Small intestine (tissue), 7 donors: ENCODE measurements at regions not wholly inside any gene's neighbourhood (a gene's known extent, or its start where the extent isn't known, plus 50 kb on each side); places are given as distances from the start of the nearest gene placed in this dataset.
A peak's percentile ranks its signal among the peaks of the same experiment; 100 is the strongest.

ENCODE experiments used
- DNase-seq, 2 donors: peaks; one replicate each; pipeline versions ENCODE4 v3.0.0 to v3.0.0-alpha.2; 2013
- FAIRE-seq: peaks from 2 replicates; lab custom pipeline; 2012; peaks lifted over from hg19 to GRCh38; lab: Jason Lieb, UNC
- H3K27ac ChIP-seq, 3 donors: one replicate each; pipeline ENCODE4 v1.5.1; 2013; ENCODE audit warnings: low read length in 2 of 3, mild to moderate bottlenecking in 2 of 3, control low read depth in 1 of 3, inconsistent platforms in 1 of 3, low read depth in 1 of 3, moderate library complexity in 1 of 3
- H3K27me3 ChIP-seq, 3 donors: one replicate each; pipeline ENCODE4 v1.6.1; 2013; ENCODE audit warnings: low read length in 3 of 3, inconsistent platforms in 1 of 3; ENCODE audit not compliant: control insufficient read depth in 3 of 3, insufficient read depth in 3 of 3
- H3K36me3 ChIP-seq, 3 donors: one replicate each; pipeline ENCODE4 v1.6.1; 2013; ENCODE audit warnings: low read length in 3 of 3, inconsistent platforms in 1 of 3, low read depth in 1 of 3, mild to moderate bottlenecking in 1 of 3, moderate library complexity in 1 of 3; ENCODE audit not compliant: control insufficient read depth in 3 of 3, insufficient read depth in 2 of 3
- H3K4me1 ChIP-seq, 3 donors: one replicate each; pipeline ENCODE4 v1.6.1; 2013; ENCODE audit warnings: low read length in 2 of 3, inconsistent platforms in 1 of 3, low read depth in 1 of 3, mild to moderate bottlenecking in 1 of 3, moderate library complexity in 1 of 3; ENCODE audit not compliant: control insufficient read depth in 3 of 3, insufficient read depth in 2 of 3
- H3K4me3 ChIP-seq, 3 donors: one replicate each; pipeline ENCODE4 v1.5.1; 2013; ENCODE audit warnings: low read length in 3 of 3, control low read depth in 1 of 3, inconsistent platforms in 1 of 3, low read depth in 1 of 3, mild to moderate bottlenecking in 1 of 3, moderate library complexity in 1 of 3
- H3K9me3 ChIP-seq, 2 donors: one replicate each; pipeline ENCODE4 v1.6.1; 2013; ENCODE audit warnings: low read depth in 1 of 2, low read length in 1 of 2; ENCODE audit not compliant: control insufficient read depth in 2 of 2, insufficient read depth in 1 of 2
- WGBS, 3 donors: extraction: QIAGEN DNeasy Blood & Tissue Kit; methylation state at CpG; one replicate each; pipeline ENCODE4 v1.1.7; 2013; 5-methylcytosine and 5-hydroxymethylcytosine counted together
- donor health status: healthy with polysubstance abuse.
- donor health status: control.
- donor health status: control.
- donor health status: Bipolar disorder and iron deficiency.
- donor health status: healthy.

GRCh38 chr6:4460586-4461475 lies 315.4 kb upstream of the CDYL start:
- Histone ChIP-seq H3K36me3 (no peaks in the 10 kb centered on the region), H3K9me3 (peaks cover 0 to 14% of the 10 kb centered on the region in 2 donors), H3K4me3 (no peak overlapping the region), H3K27ac (no peak overlapping the region), H3K4me1 (no peaks in the 10 kb centered on the region), H3K27me3 (peaks cover 0 to 5% (median 5%) of the 10 kb centered on the region in 3 donors)
- FAIRE-seq: no peak
- 65 to 69% (median 67%) methylated on average over 21 of the region's 21 CpGs for WGBS, 3 donors
- DNase-seq: no peak

DNA sequence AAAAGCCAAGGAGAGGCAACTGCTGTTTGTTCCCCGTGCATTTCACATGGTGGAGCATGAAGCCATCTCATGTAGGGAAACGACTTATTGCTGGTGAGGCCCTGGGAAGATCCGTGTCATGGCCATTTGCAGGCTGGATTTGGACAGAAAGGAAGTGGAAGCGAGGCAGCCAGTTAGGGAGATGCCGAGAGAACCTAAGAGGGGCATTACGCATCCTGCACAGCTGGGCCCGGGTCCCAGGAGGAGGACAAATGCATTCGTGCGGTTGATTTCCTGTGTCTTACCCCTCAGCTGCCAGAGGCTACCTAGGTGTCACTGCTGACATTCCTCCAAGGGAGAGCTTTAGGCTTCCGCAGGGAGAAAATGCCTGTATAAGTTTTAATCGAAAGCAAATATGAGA lies 316.2 kb upstream of the CDYL start:
- Histone ChIP-seq H3K9me3 (peaks cover 0 to 19% of the 10 kb centered on the region in 2 donors), H3K27me3 (peaks cover 0 to 5% (median 3%) of the 10 kb centered on the region in 3 donors), H3K4me1 (no peaks in the 10 kb centered on the region), H3K4me3 (no peak overlapping the region), H3K36me3 (no peaks in the 10 kb centered on the region), H3K27ac (peak overlapping the region in 1 of 3 donors; percentile 39)
- FAIRE-seq (no peak), DNase-seq (no peak)
- WGBS, 3 donors: 83 to 92% (median 84%) methylated on average over 11 of the region's 11 CpGs

DNA sequence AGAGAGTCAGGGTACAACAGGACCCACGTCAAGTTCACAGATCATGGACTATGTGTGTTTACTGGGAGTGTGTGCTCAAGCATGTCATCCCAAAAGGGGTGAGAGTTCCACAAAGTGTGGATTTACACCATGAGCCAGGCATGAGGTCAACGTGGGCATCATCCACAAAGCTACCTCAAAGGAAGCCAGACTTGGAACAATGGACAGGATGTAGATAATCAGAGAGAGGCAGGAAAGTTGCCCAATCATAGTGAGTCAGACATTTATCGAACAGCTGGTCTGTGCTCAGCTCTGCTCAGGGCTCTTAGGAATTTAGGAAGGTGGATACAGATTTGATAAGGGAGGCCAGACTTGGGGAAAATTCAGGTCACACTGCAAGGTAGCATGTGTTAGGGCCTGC lies 317.2 kb upstream of the CDYL start:
- DNase-seq (peak in 1 of 2 donors; percentile 9), FAIRE-seq (no peak)
- Histone ChIP-seq H3K4me3 (no peak overlapping the region), H3K36me3 (no peaks in the 10 kb centered on the region), H3K27ac (peak overlapping the region in 1 of 3 donors; percentile 24), H3K9me3 (peaks cover 0 to 19% of the 10 kb centered on the region in 2 donors), H3K27me3 (peaks cover 0 to 4% (median 3%) of the 10 kb centered on the region in 3 donors), H3K4me1 (no peaks in the 10 kb centered on the region)
- WGBS, 3 donors: 30 to 61% (median 36%) methylated on average over 3 of the region's 3 CpGs

DNA sequence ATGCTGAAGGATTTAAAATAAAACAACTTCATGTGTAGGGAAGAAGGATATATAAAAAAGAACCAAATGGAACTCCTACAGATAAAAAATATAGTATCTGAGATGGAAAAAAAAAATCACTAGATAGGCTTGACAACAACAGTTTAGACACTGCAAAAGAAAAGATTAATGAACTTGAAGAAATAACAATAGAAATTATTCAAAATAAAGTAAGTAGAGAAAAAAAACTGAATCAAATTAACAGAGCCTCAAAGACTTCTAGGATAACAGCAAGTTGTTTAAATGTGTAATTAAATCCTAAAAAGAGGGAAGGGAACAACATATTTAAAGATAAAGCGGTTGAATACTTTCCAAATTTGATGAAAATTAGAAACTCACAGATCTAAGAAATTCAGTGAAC lies 316.3 kb upstream of the ECI2 start:
- Histone ChIP-seq H3K9me3 (peaks cover 0 to 14% of the 10 kb centered on the region in 2 donors), H3K36me3 (no peaks in the 10 kb centered on the region), H3K27me3 (no peaks in the 10 kb centered on the region), H3K4me3 (no peak overlapping the region), H3K4me1 (no peaks in the 10 kb centered on the region), H3K27ac (no peak overlapping the region)
- WGBS, 3 donors: 76 to 91% (median 79%) methylated on average over 1 of the region's 1 CpG
- FAIRE-seq: no peak
- DNase-seq: no peak

DNA sequence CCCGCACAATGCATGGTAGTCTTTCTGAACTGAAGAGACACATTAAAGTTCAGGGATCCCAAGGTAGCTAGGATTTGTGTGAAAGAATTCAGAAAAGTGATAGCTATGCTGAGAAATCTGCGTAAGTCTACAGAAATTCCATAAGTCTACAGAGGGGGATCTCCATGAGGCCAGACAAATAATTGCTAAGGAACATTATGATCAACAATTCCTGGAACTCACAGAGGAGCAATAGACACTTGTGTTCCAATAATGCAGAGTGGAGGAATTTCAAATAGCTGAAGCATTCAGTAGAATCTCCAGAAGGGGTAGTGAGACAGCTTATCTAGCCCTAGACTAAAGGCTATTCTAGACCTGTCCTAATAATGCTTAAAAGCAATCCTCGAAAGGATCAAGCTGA lies 315.7 kb upstream of the ECI2 start:
- DNase-seq (no peak), FAIRE-seq (no peak)
- Histone ChIP-seq H3K4me1 (no peaks in the 10 kb centered on the region), H3K27ac (no peak overlapping the region), H3K4me3 (no peak overlapping the region), H3K9me3 (peaks cover 0 to 8% of the 10 kb centered on the region in 2 donors), H3K36me3 (no peaks in the 10 kb centered on the region), H3K27me3 (no peaks in the 10 kb centered on the region)
- 85 to 88% (median 87%) methylated on average over 3 of the region's 3 CpGs for WGBS, 3 donors

DNA sequence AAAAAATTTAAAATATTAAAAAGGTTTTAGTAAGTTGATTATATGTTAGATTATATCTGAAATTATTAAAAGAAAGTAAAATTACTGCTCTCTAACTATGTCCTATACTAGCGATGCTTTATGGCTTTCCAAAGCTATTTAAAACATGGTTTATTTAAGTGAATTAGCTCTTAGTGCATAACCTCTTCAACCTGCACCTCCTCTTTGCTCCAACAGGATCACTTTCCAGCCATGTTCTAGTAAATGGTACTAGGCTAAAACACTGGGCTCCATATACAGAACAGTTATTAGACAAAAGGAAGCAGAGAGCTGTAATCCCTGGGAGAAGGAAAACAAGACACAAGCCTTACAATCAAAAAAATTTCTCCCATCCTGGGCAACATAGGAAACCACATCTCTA lies 314.9 kb upstream of the ECI2 start:
- Histone ChIP-seq H3K36me3 (no peaks in the 10 kb centered on the region), H3K4me1 (no peaks in the 10 kb centered on the region), H3K27me3 (no peaks in the 10 kb centered on the region), H3K27ac (no peak overlapping the region), H3K4me3 (no peak overlapping the region), H3K9me3 (no peaks in the 10 kb centered on the region)
- FAIRE-seq (no peak), DNase-seq (no peak)
- WGBS, 3 donors: 95 to 97% (median 96%) methylated on average over 1 of the region's 1 CpG

GRCh38 chr6:4449409-4449808 lies 314.0 kb upstream of the ECI2 start:
- Histone ChIP-seq H3K4me1 (no peaks in the 10 kb centered on the region), H3K9me3 (no peaks in the 10 kb centered on the region), H3K4me3 (no peak overlapping the region), H3K36me3 (no peaks in the 10 kb centered on the region), H3K27me3 (no peaks in the 10 kb centered on the region), H3K27ac (no peak overlapping the region)
- DNase-seq (no peak), FAIRE-seq (no peak)
- 89 to 100% (median 91%) methylated on average over 1 of the region's 1 CpG for WGBS, 3 donors

- FAIRE-seq: no peak
- WGBS, 3 donors: 69 to 80% (median 73%) methylated on average over 3 of the region's 3 CpGs
- no peaks in the 10 kb centered on the region for H3K9me3 ChIP-seq
- DNase-seq: no peak
- H3K4me3 ChIP-seq: no peak overlapping the region
- H3K27me3 ChIP-seq: no peaks in the 10 kb centered on the region
- H3K36me3 ChIP-seq: no peaks in the 10 kb centered on the region
- no peak overlapping the region for H3K27ac ChIP-seq
- H3K4me1 ChIP-seq: no peaks in the 10 kb centered on the region
Observed at GRCh38 chr6:4448841-4449240, 313.5 kb upstream of the ECI2 start.
